ENCODE measurements at regions not wholly inside any gene's neighbourhood (a gene's known extent, or its start where the extent isn't known, plus 50 kb on each side); places are given as distances from the start of the nearest gene placed in this dataset.

GRCh38 chr11:82636615-82637014, 97.0 kb downstream of the FAM181B start:
- Histone ChIP-seq H2AK5ac (ENCODE audit: low read depth, low read length) (no peak overlapping the region), H4K20me1 (replicated peaks in 1 of 2; ENCODE audit: control insufficient read depth in 1 of 2, insufficient read depth in 2 of 2, low read length in 2 of 2) (no peaks in the 10 kb centered on the region), H3K23me2 (ENCODE audit: low read depth, low read length) (no peaks in the 10 kb centered on the region), H3K4me1 (replicated peaks in 1 of 4; ENCODE audit: control insufficient read depth in 3 of 4, insufficient read depth in 4 of 4, low read length in 3 of 4) (no peaks in the 10 kb centered on the region), H2BK15ac (ENCODE audit: low read length) (no peak overlapping the region), H3K14ac (ENCODE audit: insufficient read length) (no peak overlapping the region), H3K4ac (replicated peaks; ENCODE audit: insufficient read length, low read depth, low read length) (no peak overlapping the region), H2BK12ac (ENCODE audit: low read depth, low read length) (no peak overlapping the region; the same call in 1 of the 2 replicates), H3K27me3 (replicated peaks in 1 of 4; ENCODE audit: control insufficient read depth in 3 of 4, extremely low read depth in 1 of 4, insufficient read depth in 3 of 4, low read length in 3 of 4) (peaks cover 0 to 1% (median 0%) of the 10 kb centered on the region in 4 experiments; a peak in 1 of 7 replicates), H4K5ac (ENCODE audit: insufficient read length, low read depth, low read length) (no peak overlapping the region), H3K79me1 (ENCODE audit: low read depth, low read length) (no peaks in the 10 kb centered on the region), H3K36me3 (ENCODE audit: control insufficient read depth in 2 of 4, insufficient read depth in 4 of 4, low read length in 3 of 4) (no peaks in the 10 kb centered on the region), H3K23ac (ENCODE audit: insufficient read length) (no peak overlapping the region), H2BK5ac (ENCODE audit: low read depth, low read length) (no peak overlapping the region), H2BK20ac (ENCODE audit: low read length) (no peak overlapping the region), H2AFZ (ENCODE audit: low read length) (no peak overlapping the region), H3K4me2 (ENCODE audit: insufficient read depth in 1 of 2, low read depth in 2 of 2, low read length in 2 of 2) (no peak overlapping the region), H3K18ac (ENCODE audit: extremely low read depth, low read length) (no peak overlapping the region), H4K91ac (replicated peaks; ENCODE audit: insufficient read length, low read length) (no peak overlapping the region), H3K56ac (replicated peaks; ENCODE audit: insufficient read length, low read depth, low read length) (no peak overlapping the region), H3K27ac (ENCODE audit: low read depth, low read length) (no peak overlapping the region), H3K9ac (replicated peaks in 1 of 4; ENCODE audit: extremely low read depth in 1 of 4, low read depth in 3 of 4, low read length in 3 of 4) (no peak overlapping the region), H4K8ac (ENCODE audit: extremely low read depth, insufficient read depth, low read length) (no peak overlapping the region), H3K4me3 (ENCODE audit: extremely low read depth in 1 of 4, insufficient read depth in 2 of 4, low read depth in 3 of 4, low read length in 4 of 4) (no peak overlapping the region), H3K79me2 (ENCODE audit: control insufficient read depth in 1 of 2, insufficient read depth in 2 of 2, low read length in 2 of 2) (no peaks in the 10 kb centered on the region), H2BK120ac (replicated peaks; ENCODE audit: low read depth, low read length) (no peak overlapping the region), H3K9me3 (ENCODE audit: insufficient read depth in 2 of 2, low read depth in 1 of 2, low read length in 1 of 2) (no peaks in the 10 kb centered on the region)
- ChIA-PET CTCF (ENCODE audit: partially characterized antibody) (no interaction called here), POLR2A (ENCODE audit: partially characterized antibody) (no interaction called here)
- WGBS, 2 experiments (ENCODE audit: extremely low coverage in 1 of 2, insufficient coverage in 1 of 2, insufficient read length in 1 of 2, insufficient replicate concordance in 2 of 2, low coverage in 1 of 2, low lambda C conversion rate in 2 of 2, missing lambda C conversion rate in 1 of 2) = 86% methylated on average over 1 of the region's 1 CpG; no CpG with 5 or more reads in 1 of the 2 experiments
- FAIRE-seq (no peak), DNase-seq (ENCODE audit: low read depth in 1 of 2, low spot score in 2 of 2) (no peak)
- no peak for TF ChIP-seq RAD21 (IDR thresholded peaks at IDR 0.05 in 1 of 2, conservative IDR thresholded peaks at IDR 0.05 in 1 of 2; ENCODE audit: low read depth in 2 of 2, low read length in 2 of 2)
- no peak for TF ChIP-seq SIX5 (IDR thresholded peaks at IDR 0.05; ENCODE audit: low read depth, low read length)
- TF ChIP-seq KDM4A (IDR thresholded peaks at IDR 0.05; ENCODE audit: low read depth, low read length, severe bottlenecking) = no peak
- TF ChIP-seq CHD1 (IDR thresholded peaks at IDR 0.05; ENCODE audit: low read depth, low read length) = no peak
- TF ChIP-seq RFX5 (IDR thresholded peaks at IDR 0.05; ENCODE audit: borderline replicate concordance, low read depth, low read length) = no peak
- TF ChIP-seq SIN3A (conservative IDR thresholded peaks at IDR 0.05 in 1 of 2, IDR thresholded peaks at IDR 0.05 in 1 of 2; ENCODE audit: low read depth in 1 of 2, low read length in 2 of 2) = no peak
- no peak for TF ChIP-seq SP2 (IDR thresholded peaks at IDR 0.05; ENCODE audit: low read length)
- no peak for TF ChIP-seq PHF8 (conservative IDR thresholded peaks at IDR 0.05; ENCODE audit: low read depth, low read length)
- no peak for TF ChIP-seq RXRA (IDR thresholded peaks at IDR 0.05; ENCODE audit: insufficient read depth, low read depth, low read length)
- TF ChIP-seq KDM1A (IDR thresholded peaks at IDR 0.05; ENCODE audit: borderline replicate concordance, low read length) = no peak
- no peak for TF ChIP-seq MAX (IDR thresholded peaks at IDR 0.05)
- TF ChIP-seq CTCF (IDR thresholded peaks at IDR 0.05; ENCODE audit: control extremely low read depth in 1 of 3, insufficient read depth in 1 of 3, low read depth in 1 of 3, low read length in 3 of 3) = no peak

All from H1 (cell line).